Loucy (cell line): ENCODE measurements at regions not wholly inside any gene's neighbourhood (a gene's known extent, or its start where the extent isn't known, plus 50 kb on each side); places are given as distances from the start of the nearest gene placed in this dataset.

Source experiments
- EZH2phosphoT487 ChIP-seq: fragments of 200-600 bp; IDR thresholded peaks from 2 replicates; pipeline ENCODE4 v1.6.1; 2018; ENCODE audit warnings: antibody characterized with exemption, mild to moderate bottlenecking, moderate library complexity, borderline replicate concordance
- TF ChIP-seq, protein P1 (sequence below): fragments of 200-600 bp; sonication (generic); conservative IDR thresholded peaks from 2 replicates; pipeline ENCODE4 v1.5.1; 2014; ENCODE audit warnings: mild to moderate bottlenecking, antibody characterized with exemption, low read length

DNA sequence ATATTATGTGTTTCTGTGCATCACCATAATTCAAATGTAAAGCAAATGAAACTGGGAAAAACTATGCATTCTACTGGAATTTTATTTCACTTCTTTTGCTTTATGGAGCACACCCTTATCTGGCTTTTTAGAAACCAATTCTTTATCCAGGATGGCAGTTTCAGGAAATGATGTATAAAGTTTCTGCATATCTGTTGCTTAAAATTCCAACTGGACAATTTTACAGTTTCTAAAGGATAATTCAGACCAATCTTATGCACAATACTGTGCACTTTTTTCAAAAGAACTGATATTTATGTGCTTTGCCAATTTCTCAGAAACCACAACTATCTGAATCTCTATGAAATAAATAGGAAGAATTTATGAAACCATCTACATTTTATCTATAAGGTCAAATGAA, 246.5 kb upstream of the MIR17HG start:
- TF ChIP-seq, protein P1, sequence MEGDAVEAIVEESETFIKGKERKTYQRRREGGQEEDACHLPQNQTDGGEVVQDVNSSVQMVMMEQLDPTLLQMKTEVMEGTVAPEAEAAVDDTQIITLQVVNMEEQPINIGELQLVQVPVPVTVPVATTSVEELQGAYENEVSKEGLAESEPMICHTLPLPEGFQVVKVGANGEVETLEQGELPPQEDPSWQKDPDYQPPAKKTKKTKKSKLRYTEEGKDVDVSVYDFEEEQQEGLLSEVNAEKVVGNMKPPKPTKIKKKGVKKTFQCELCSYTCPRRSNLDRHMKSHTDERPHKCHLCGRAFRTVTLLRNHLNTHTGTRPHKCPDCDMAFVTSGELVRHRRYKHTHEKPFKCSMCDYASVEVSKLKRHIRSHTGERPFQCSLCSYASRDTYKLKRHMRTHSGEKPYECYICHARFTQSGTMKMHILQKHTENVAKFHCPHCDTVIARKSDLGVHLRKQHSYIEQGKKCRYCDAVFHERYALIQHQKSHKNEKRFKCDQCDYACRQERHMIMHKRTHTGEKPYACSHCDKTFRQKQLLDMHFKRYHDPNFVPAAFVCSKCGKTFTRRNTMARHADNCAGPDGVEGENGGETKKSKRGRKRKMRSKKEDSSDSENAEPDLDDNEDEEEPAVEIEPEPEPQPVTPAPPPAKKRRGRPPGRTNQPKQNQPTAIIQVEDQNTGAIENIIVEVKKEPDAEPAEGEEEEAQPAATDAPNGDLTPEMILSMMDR, result no peak
- no peak for TF ChIP-seq EZH2phosphoT487
